GM19328 (cell line): ENCODE measurements at regions not wholly inside any gene's neighbourhood (a gene's known extent, or its start where the extent isn't known, plus 50 kb on each side); places are given as distances from the start of the nearest gene placed in this dataset.
"Not testable (repeated sequence)": the region's sequence is repeated elsewhere in the genome, so short reads cannot be mapped to it uniquely, and the experiment has no call there.

Source experiments
- ATAC-seq: cut with Tn5 transposase; IDR thresholded peaks from one replicate; pipeline ENCODE4 v1.9.1; 2021; ENCODE audit warnings: mild to moderate bottlenecking, moderate library complexity; ENCODE audit not compliant: unreplicated experiment

DNA sequence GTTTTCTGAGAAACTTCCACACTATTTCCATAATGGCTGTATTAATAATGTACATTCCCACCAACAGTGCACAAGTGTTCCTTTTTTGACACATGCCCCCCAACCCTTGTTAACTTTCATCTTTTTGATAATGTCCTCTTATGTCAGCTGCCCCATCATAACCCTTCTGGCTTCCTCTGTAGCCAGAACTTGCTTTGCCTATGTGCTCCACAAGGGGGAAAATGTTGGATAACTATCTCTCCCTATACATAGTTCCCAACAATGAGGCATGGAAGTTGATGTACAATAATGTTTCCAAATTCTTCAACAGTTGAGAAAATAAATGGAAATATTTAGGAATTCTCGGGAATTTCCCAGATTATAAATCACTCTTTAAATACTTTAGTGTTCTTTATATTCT, 142.9 kb downstream of the ASB9 start:
- ATAC-seq, result no peak

DNA sequence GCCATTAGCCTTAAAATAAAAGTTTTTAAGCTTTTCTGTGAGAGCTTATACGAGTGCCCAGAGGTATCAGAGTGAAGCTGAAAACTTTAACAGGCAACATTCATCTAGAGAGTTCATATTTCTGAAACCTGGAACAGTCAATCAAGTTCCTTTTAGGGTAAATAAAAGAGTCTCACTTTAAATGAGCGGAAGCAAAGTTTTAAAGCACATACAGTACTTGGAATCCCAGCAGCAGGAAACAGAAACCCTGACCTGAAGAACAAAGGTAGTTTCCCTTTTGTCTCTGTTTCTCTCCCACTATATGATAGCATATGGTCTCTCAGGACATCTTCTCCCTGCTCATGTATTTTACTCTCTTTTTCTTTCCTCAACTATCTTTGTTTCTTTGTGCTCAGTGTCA, 153.0 kb downstream of the ASB9 start:
- ATAC-seq, result no peak

GRCh38 chrX:15114743-15115566, 154.9 kb downstream of the ASB9 start:
- no peak for ATAC-seq

DNA sequence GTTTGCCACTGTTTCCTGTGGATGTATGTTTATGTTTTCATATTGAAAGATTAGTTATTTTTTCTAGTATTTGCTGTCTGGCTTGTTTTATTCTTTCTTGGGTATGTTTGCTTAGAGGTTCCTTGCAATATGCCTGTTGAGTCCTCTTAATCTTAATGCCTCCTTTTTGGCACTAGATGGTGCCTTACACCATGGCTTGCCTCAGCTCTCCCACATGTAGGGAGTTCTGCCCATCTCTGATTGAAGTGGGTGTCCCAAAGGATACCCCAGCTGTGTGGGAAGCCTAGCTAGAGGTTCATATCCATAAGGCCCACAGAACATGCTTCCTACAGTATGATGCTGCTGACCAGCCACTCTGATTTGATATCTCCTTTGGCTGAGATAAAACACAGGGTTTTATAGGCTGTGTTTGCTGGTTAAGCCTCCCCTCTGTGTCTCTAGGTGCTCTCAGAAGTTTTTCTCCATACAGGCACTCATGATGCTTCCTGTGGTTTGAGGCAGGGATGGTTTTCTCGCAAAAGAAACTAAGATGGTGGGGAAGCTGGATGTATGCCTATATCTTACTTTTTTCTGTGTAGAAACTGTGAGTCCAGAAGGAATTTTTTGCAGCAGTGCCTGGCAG, 162.4 kb downstream of the ASB9 start:
- no peak for ATAC-seq

- no peak for ATAC-seq
These were observed 171.4 kb downstream of the ASB9 start for GRCh38 chrX:15098505-15098904.

DNA sequence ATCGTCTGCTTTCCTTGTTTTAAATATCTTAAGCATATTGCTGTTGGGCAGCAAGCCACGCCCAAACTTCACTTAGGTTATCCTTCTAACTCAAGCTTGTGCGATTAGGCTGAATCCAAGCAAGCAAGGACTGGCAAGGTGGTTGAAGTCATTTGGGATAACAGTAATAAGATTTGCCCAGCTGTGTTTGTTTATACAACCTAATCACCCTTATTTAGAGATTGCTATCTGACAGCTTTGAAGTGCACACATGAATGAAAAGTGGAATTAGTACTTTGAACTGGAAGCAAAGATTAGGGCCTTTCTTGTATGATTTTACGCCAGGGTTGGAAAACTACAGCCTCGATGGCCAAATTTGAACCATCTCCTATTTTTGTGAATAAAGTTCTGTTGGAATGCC, 182.1 kb downstream of the ASB9 start:
- ATAC-seq, result no peak

- no peak for ATAC-seq
These were observed 196.6 kb downstream of the ASB9 start for GRCh38 chrX:15073313-15073712.

DNA sequence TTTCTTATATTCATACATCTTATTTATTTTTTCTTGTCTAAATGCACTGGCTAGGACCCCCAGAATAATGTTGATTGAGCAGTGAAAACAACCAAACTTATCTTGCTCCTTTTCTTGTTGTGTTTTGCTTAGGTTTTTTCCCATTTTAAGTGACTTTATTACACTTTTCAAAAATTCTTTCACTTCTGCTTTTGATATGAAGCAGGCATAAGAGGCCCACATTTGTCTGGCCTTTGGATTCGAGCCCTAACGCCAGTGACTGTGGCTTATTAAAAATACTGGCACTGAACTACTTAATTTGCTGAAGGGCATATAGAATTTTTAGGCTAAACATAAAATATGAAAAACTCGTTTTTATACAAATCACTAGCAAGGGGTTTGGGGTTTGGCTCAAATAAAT, 197.0 kb downstream of the ASB9 start:
- ATAC-seq, result no peak

DNA sequence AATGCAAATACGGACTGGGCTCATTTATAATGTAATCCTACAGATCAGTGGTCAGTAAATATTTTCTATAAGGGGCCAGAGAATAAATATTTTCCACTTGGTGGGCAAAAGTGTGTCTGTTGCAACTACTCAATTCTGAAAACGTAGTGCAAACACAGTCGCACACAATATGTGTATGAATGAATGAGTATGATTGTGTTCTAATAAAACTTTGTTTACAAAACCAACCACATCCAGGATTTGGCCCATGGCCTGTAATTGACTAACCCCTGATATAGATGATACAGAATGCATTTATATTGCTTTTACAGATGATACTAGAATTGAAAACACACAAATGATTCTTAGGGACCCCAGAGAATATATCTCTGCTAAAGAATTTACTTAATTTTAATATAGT, 197.6 kb downstream of the ASB9 start:
- ATAC-seq, result no peak

GRCh38 chrX:15059474-15059873, 186.3 kb downstream of the MOSPD2 start:
- ATAC-seq, result no peak

DNA sequence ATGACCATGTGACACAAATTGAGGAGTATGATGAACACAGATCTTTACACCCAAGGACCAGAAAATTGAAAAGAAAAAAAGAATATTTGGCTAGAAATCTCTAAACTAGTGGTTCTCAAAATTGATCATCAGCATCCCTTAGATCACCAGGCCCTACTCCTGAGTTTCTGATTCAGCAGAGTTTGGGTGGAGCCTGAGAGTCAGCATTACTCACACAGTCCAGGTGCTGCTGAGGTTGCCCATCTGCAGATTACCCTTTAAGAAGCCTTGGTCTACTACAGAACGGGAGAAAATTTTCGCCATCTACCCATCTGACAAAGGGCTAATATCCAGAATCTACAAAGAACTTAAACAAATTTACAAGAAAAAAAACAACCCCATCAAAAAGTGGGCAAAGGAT, 182.8 kb downstream of the MOSPD2 start:
- ATAC-seq, result no peak

- ATAC-seq, result no peak
These were observed 182.1 kb downstream of the MOSPD2 start for GRCh38 chrX:15055146-15055930.

GRCh38 chrX:15050395-15050794, 177.2 kb downstream of the MOSPD2 start:
- ATAC-seq, result no peak

DNA sequence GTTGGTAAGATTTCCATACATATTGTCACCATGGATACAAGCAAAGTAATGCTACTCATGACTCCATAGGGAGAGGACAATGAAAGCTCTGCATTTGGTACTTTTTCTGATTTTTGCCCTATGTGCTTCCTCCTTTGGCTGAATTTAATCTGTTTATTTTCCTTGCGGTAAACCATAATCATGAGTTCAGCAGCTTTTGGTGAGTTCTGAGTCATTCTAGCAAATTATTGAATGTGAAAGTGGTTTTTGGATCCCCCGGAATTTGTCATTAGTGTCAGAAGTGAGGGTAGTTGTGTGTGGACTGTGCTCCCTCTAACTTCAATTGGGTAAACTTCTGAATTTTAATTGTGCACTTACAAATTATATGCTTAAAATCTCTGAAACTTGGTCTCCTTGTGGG, 170.3 kb downstream of the MOSPD2 start:
- no peak for ATAC-seq

DNA sequence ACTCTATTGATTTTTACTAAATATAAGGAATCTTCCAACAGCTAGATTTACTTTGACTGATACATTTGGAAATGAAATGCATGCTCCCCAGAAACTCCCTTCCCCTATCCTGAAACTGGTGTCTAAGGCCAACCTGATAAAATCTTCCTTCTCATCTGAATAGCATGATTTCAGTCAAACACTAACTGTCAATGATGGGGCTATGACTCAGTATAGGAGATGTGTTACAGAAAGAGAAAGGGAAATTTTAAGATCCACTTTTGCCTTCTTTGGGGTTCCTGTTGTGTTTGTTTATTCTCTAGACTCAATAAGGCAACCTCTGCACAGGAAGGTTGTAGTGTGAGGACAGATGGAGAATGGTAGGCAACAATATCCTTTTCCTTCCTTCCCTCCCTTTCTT, 160.7 kb downstream of the MOSPD2 start:
- no peak for ATAC-seq

DNA sequence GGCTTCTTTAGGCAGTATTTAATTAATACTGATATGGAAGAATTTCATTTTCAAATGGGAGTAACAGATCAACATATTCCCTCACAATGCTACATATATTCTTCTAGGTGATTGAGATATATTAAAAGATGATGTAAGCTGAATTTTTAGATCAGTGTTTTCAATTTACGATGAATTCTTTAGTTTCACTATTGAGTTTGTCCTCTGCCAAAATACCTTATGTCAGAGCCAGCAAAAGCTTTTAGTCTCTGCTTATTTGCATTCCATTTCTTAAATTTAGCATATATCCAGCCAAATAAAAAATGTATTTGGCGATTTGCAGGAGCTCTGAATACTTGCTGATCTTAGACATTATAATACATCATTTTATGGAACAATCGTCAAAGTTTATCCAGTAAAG, 144.3 kb downstream of the MOSPD2 start:
- no peak for ATAC-seq

- no peak for ATAC-seq
These were observed 142.8 kb downstream of the MOSPD2 start for GRCh38 chrX:15016051-15016450.

GRCh38 chrX:15014281-15014680, 141.1 kb downstream of the MOSPD2 start:
- ATAC-seq, result no peak

DNA sequence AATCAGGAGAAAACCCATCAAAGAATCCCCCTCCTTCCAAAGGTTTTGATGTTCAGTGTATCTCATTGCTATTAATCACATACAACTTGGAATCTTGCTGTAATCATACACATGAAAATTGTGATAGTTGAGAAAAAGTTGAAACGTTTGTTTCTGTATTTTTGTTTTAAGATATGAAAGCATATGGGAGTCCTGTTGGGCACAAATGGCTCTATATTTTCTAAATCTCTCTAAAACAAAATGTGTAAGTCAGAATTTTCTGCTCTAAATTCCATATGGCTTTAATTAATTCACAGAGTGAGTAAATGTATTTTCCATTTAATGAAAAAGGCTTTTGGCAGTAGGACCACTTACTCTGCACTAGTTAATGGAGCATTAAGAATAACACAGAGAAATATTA, 140.2 kb downstream of the MOSPD2 start:
- no peak for ATAC-seq

- no peak for ATAC-seq
These were observed 124.0 kb downstream of the MOSPD2 start for GRCh38 chrX:14997271-14997670.

GRCh38 chrX:14984425-14984824, 111.2 kb downstream of the MOSPD2 start:
- not testable (repeated sequence) for ATAC-seq
